ENCODE measurements at regions not wholly inside any gene's neighbourhood (a gene's known extent, or its start where the extent isn't known, plus 50 kb on each side); places are given as distances from the start of the nearest gene placed in this dataset.

DNA sequence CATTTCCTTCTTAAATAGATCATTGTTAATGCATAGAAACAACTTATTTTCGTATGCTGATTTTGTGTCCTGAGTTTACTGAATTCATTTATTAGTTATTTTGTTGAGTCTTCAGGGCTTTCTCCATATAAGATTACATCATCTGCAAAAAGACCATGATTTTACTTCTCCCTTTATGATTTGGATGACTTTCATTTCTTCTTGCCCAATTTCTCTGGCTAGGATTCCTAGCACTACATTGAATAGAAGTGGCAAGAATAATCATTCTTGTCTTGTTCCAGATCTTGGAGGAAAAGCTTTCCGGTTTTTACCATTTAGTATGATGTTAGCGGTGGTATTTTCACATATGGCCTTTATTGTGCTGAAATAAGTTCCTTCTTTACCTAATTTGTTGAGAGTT, 303.0 kb upstream of the RTL1 start:
- no peak for DNase-seq (ENCODE audit: low spot score)

DNA sequence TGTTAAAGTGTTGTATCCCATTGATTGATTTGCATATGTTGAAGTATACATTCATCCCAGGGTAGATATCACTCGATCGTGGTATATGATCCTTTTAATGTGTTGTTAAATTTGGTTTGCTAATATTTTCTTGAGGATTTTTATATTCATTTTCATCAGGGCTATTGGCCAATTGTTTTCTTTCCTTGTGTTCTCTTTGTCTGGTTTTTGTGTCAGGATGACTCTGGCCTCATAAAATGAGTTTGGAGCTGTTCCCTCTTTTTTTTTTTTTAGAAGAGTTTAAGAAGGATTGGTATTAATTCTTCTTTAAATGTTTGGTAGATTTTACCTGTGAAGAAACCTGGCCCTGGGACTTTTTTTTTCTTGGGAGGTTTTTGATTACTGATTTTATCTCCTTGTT, 303.5 kb upstream of the RTL1 start:
- no peak for DNase-seq (ENCODE audit: low spot score)

DNA sequence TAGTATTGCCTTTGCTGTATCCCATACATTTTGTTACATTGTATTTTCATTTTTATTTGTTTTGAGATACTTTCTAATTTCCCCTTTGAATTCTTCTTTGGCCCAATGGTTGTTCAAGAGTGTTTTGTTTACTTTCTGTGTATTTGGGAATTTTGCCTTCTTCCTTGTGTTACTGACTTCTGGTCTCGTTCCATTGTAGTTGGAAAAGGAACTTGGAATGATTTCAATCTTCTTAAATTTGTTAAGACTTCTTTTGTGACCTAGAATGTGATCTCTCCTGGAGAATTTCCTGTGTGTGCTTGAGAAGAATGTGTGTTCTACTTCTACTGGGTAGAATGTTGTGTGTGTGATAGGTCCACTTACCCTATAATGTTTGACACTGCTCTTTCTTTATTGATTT, 304.4 kb upstream of the RTL1 start:
- no peak for DNase-seq (ENCODE audit: low spot score)

DNA sequence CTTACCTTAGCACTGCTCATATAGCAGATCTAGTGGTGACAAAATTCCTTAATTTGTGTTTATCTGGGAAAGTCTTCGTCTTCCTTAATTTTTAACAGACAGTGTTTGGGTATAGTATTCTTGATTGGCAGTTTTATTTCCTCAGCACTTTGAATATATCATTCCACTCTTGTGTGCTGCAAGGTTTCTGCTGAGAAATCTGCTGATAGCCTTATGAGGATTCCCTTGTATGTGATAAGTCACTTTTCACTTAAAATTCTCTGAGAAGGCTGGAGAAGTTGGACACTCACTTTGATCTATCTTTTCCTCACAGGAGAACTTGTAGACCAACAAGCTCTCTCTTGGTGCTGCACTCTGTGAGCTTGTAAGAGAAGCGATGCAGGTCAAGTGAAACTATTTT, 306.1 kb upstream of the RTL1 start:
- no peak for DNase-seq (ENCODE audit: low spot score)

DNA sequence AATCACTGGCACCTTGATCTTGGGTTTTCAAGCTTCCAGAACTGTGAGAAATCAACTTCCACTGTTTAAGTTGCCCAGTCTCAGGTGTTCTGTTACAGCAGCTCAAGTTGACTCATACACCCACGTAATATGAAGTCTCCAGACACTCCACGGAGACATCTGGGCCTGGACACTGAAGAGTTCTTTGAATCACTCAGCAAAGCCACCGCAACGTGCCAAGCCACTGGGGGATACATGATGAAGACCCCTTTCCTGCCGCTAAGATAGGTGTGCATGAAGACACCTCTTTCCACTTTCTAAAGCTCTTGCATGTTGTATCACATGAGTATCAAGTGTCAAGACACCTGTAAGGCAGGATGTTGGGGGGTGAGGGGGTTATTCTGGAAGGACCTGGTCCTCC, 311.7 kb upstream of the RTL1 start:
- no peak for DNase-seq (ENCODE audit: low spot score)

- peak; percentile 72 for DNase-seq (ENCODE audit: low spot score)
These were observed 312.4 kb upstream of the RTL1 start for GRCh38 chr14:101215927-101216326.

- DNase-seq (ENCODE audit: low spot score) = no peak
These were observed 313.0 kb upstream of the RTL1 start for GRCh38 chr14:101216366-101217079.

DNA sequence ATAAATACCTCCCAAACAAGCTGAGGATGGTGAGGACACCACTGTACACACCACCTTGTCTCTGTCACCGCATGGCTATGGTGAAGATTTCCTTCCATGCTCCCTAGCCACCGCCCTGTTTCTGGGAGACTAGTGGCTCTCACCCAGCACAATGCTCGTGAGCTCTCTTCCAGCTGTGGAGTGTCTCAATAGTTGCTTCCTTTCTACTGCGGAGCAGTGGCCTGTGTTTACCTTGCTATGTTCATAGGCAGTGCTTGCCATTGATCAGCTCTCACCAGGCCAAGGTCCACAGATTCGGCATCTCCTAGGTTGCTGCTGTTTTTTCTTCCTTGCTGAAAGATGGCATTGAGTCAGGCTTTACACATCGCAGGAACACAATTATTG, 313.6 kb upstream of the RTL1 start:
- DNase-seq (ENCODE audit: low spot score) = no peak

- DNase-seq (ENCODE audit: low spot score) = no peak
These were observed 314.3 kb upstream of the RTL1 start for GRCh38 chr14:101217616-101218371.

- DNase-seq (ENCODE audit: low spot score) = peak; percentile 95
These were observed 316.6 kb upstream of the RTL1 start for GRCh38 chr14:101219896-101220703.

- no peak for DNase-seq (ENCODE audit: low spot score)
These were observed 317.5 kb upstream of the RTL1 start for GRCh38 chr14:101220921-101221510.

- no peak for DNase-seq (ENCODE audit: low spot score)
These were observed 318.1 kb upstream of the RTL1 start for GRCh38 chr14:101221549-101222160.

DNA sequence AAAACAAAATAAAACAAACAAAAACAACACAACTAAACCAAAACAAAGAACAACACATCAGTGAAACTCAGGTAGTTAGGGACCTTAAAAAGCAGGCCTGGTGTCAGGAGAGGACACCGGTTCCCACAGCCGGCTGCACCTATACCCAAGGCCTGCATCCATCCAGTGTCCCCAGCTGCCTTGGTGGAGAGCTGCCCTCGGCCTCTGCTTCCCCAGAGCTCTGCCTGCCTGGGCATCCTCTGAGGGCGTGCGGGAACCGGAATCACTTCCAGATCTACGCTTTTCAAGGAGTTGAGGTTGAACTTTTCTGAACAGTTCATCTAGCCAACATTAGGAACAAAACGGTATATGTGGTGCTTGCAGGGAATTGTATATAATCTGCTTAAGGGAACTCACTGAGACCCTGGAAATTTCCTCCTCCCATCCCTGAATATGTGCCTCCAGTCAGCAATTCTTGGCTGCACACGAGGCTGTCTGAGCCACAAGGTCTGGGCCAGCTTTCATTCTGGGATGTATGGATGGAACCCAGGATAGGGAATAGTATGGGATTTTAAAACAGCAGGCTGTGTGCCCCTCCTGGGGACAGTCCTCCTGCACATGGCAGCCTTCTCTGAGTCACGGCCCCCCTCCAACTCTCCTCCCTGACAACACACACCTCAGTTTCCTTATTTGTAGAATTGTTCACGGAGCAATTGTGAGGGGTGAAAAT, 319.0 kb upstream of the RTL1 start:
- DNase-seq (ENCODE audit: low spot score) = peak; percentile 65

GRCh38 chr14:101223127-101223526, 319.6 kb upstream of the RTL1 start:
- DNase-seq (ENCODE audit: low spot score) = no peak

DNA sequence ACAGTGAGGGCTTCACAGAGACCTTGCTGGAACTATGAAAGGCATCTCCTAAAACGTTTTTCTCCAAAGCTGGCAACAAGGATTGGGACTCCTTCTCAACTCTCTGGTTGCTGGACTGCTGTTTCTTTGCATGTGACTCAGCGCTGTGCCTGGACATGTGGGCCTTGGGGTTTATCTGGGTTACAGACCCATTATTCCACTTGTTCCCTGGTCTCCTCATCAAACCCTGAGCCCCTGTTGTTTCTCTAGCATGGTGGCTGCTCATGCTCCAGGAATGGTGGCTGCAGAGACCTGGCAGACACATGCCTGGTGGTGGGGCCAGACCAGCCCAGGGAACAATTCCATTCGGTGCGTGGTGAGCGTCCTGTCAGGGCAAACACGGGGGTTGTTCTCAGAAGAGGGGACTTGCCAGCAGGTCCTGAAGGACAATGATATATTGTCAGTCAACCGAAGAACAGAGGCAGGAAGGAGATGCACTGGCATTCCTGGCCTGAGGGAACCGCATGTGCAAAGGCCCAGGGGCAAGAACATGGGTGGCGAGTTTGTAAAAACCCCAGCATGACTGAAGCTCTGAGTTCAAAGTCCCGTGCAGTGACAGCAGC, 320.1 kb upstream of the RTL1 start:
- no peak for DNase-seq (ENCODE audit: low spot score)

- peak; percentile 89 for DNase-seq (ENCODE audit: low spot score)
These were observed 321.0 kb upstream of the RTL1 start for GRCh38 chr14:101224356-101225156.

- peak; percentile 96 for DNase-seq (ENCODE audit: low spot score)
These were observed 321.9 kb upstream of the RTL1 start for GRCh38 chr14:101225157-101226152.

- DNase-seq (ENCODE audit: low spot score) = no peak
These were observed 322.7 kb upstream of the RTL1 start for GRCh38 chr14:101226265-101226602.
